BE2C (cell line): ENCODE measurements at regions not wholly inside any gene's neighbourhood (a gene's known extent, or its start where the extent isn't known, plus 50 kb on each side); places are given as distances from the start of the nearest gene placed in this dataset.
"Not testable (repeated sequence)": the region's sequence is repeated elsewhere in the genome, so short reads cannot be mapped to it uniquely, and the experiment has no call there.

Experiments used
- DNase-seq: peaks from one replicate; pipeline ENCODE4 v3.0.0-alpha.2; 2020
- H3K27me3 ChIP-seq: fragments of 250-450 bp; sonication (Bioruptor Pico); 2 replicates; pipeline ENCODE4 v1.5.1; 2020; ENCODE audit warnings: mild to moderate bottlenecking
- H3K36me3 ChIP-seq: fragments of 250-450 bp; sonication (Bioruptor Pico); 2 replicates; pipeline ENCODE4 v1.5.1; 2020; ENCODE audit warnings: mild to moderate bottlenecking
- H3K4me1 ChIP-seq: fragments of 250-450 bp; sonication (Bioruptor Pico); 2 replicates; pipeline ENCODE4 v1.5.1; 2020
- H3K4me3 ChIP-seq: 2 replicates; pipeline ENCODE4 v1.5.1; 2011; ENCODE audit warnings: low read depth, low read length
- H3K9me3 ChIP-seq: fragments of 250-450 bp; sonication (Bioruptor Pico); 2 replicates; pipeline ENCODE4 v1.5.1; 2020

DNA sequence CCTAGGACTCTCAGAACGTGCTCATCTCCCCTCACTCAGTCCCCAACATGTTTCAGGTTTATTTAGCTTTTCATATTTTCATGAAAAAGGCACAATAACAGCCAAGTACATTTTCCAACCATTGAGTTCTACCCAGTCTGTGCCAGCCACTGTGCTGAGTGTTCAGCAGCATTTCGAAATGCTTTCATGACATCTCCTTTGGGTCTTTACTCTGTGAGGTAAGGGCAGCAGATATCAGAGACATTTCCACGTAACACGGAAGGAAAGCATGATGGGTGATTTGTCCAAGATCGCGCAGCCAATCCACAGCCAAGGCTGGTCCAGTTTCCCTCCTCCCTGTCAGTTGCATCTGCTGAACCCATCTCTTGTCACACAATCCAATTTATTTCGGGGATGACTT, 192.6 kb upstream of the IRF2BP2 start:
- not testable (repeated sequence) for H3K36me3 ChIP-seq, H3K4me3 ChIP-seq, H3K4me1 ChIP-seq, H3K9me3 ChIP-seq, DNase-seq, H3K27me3 ChIP-seq

GRCh38 chr1:234801636-234802035, 191.7 kb upstream of the IRF2BP2 start:
- not testable (repeated sequence) for H3K27me3 ChIP-seq, H3K4me1 ChIP-seq, H3K9me3 ChIP-seq, DNase-seq, H3K36me3 ChIP-seq, H3K4me3 ChIP-seq

DNA sequence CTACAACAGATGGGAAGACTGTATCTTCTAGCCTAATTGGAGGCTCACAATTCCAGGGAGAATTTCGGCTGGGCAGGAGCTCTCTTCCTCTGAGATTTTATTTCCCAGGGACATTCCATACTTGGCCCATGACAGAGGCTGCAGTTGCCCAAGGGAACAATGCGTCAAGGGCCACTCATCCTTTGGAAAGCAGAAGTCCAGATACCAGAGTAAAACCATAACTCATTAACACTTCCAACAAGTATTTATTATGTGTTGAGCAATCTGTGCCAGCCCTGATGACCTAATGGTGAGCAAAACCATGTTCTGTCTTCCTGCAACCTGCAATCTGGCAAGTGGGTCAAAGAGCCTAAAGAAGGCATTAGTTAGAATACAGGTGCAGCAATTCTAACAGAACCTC, 191.2 kb upstream of the IRF2BP2 start:
- H3K4me3 ChIP-seq, DNase-seq, H3K27me3 ChIP-seq, H3K9me3 ChIP-seq, H3K4me1 ChIP-seq, H3K36me3 ChIP-seq: not testable (repeated sequence)

DNA sequence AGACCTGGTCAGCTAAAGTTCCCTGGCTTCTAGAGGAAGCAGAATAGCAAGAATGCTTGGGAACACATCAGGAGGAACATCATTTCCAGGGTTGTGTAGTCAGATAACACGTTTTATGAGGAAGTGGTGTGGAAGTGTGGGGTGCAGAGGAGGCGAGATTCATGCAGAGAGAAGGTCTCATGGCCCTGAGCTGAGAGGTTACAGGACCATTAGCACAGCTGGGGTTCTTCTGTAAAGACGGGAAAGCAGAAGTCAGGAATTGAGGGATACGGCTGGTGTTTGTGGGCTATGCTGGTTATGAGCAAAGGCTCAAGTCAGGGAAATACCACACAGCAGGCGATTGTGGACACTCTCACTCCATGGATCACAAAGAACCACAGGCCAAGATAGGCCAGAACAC, 190.6 kb upstream of the IRF2BP2 start:
- H3K36me3 ChIP-seq, H3K4me3 ChIP-seq, H3K4me1 ChIP-seq, H3K27me3 ChIP-seq, H3K9me3 ChIP-seq, DNase-seq: not testable (repeated sequence)

DNA sequence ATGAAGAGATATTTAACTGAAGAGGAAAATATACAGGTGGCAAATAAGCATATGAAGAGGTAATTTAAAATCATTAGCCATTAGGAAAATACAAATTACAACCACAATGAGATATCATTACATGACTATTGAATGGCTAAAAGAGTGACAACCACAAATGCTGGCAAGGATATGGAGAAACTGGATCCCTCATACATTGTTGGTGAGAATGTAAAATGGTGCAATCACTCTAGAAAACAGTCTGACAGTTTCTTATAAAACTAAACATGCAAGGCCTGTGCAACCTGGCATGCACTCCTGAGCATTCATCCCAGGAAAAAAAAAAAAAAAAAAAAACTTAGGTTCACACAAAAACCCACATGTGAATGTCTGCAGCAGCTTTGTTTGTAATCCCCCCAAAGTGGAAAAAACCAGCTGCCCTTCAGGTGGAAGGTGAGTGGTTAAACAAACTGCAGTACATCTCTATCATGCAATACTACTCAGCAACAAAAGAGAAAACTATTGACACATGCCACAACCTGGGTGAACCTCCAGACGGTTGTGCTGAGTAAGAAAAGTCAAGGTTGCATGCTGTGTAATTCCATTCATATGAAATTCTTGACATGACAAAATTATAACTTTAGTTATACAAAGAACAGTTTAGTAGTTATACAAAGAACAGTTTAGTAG, 189.2 kb upstream of the IRF2BP2 start:
- H3K4me1 ChIP-seq = not testable (repeated sequence)

DNA sequence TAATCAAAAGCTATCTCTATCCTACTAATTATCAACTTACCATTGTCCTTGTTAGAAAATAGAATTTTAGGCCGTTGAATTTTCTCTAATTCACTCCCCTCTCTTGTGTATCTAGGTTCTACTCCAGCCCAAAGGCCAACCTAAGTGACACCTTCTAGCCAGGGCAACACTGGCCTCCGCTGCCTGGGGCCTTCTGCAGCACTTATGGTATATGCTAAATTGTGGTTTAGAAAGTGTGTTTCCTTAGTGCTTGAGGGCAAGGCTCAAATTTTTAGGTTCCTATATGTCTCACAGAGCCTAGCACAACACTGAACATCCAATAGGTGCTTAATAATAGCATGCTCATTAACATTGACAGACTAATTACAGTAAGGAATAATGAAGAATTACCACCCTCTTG, 187.2 kb upstream of the IRF2BP2 start:
- DNase-seq, H3K9me3 ChIP-seq, H3K36me3 ChIP-seq, H3K27me3 ChIP-seq, H3K4me3 ChIP-seq, H3K4me1 ChIP-seq: not testable (repeated sequence)

More for the DNA sequence above, 189.2 kb upstream of the IRF2BP2 start:
- not testable (repeated sequence) for H3K9me3 ChIP-seq, DNase-seq, H3K27me3 ChIP-seq, H3K4me3 ChIP-seq, H3K36me3 ChIP-seq

DNA sequence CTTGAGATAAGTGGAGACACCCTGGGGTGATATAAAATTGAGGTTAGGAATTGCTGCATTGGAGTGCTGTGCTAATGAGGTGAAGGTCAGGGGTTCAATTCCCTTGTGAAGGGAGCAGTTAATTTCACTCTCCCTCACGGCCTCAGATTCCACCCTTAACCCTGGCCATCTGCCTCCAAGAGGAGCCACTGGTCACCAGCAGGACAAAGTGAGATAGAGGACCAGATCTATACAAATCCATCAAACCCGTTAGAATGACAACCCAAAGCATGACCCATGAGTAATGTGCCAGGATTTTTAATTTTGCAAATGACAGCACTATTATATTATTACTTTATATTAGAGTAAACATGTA, 186.4 kb upstream of the IRF2BP2 start:
- not testable (repeated sequence) for DNase-seq, H3K27me3 ChIP-seq, H3K4me3 ChIP-seq, H3K36me3 ChIP-seq, H3K9me3 ChIP-seq, H3K4me1 ChIP-seq

- not testable (repeated sequence) for H3K9me3 ChIP-seq, H3K4me3 ChIP-seq, H3K36me3 ChIP-seq, H3K27me3 ChIP-seq, H3K4me1 ChIP-seq, DNase-seq
Observed at GRCh38 chr1:234795711-234796437, 185.9 kb upstream of the IRF2BP2 start.

DNA sequence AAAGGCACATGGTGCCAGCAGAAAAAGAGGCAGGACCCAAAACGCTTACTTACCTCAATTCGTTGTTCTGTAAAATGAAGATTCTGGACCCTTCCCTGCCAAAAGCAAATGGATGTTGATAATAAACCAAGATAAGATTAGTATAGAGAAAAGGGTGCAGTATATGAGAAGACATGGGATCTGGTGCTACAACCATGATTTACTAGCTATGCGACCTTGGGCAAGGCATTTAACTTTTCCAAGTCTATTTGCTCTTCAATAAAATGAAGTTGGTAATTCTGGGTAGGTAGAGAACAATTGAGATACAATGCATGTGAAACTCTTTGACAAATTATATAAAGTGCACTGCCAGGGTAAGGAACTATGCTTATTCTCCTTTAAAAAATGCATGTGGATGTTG, 185.0 kb upstream of the IRF2BP2 start:
- not testable (repeated sequence) for H3K9me3 ChIP-seq, H3K4me3 ChIP-seq, H3K27me3 ChIP-seq, DNase-seq, H3K4me1 ChIP-seq, H3K36me3 ChIP-seq

GRCh38 chr1:234794452-234794851, 184.5 kb upstream of the IRF2BP2 start:
- not testable (repeated sequence) for H3K36me3 ChIP-seq, DNase-seq, H3K27me3 ChIP-seq, H3K4me3 ChIP-seq, H3K4me1 ChIP-seq, H3K9me3 ChIP-seq

GRCh38 chr1:234793924-234794323, 183.9 kb upstream of the IRF2BP2 start:
- not testable (repeated sequence) for H3K4me1 ChIP-seq, H3K9me3 ChIP-seq, DNase-seq

DNA sequence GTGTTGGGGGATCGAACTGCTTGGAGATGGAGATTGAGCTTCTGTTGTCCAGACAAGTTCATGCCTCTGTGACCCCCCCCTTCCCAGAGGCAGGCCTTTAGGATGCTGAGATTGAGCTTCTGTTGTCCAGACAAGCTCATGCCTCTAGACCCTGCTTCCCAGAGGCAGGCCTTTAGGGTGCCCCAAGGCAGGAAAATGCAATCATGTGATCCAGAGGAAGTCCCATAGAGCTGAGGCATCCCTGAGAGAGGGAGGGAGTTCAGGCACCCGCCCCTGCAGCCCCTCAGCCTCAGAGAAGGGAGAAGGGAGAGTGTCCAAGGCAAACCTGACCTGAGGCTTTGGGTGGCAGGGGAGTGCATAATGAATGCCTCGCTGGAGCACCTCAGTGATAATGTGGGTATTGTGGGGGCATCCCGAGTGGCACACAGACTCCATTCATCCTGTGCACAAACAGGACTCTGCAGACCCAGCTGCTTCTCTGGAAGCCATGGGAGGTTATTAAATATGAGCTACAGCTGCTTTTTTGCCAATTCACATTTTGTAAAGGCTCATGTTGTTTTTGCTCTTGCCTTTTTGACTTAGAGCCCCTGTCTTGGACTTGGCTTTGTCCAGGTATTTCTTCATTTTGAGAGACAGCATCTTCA, 182.4 kb upstream of the IRF2BP2 start:
- not testable (repeated sequence) for H3K9me3 ChIP-seq, H3K4me1 ChIP-seq, H3K27me3 ChIP-seq, DNase-seq, H3K36me3 ChIP-seq, H3K4me3 ChIP-seq

More at GRCh38 chr1:234793924-234794323, 183.9 kb upstream of the IRF2BP2 start:
- not testable (repeated sequence) for H3K4me3 ChIP-seq, H3K36me3 ChIP-seq, H3K27me3 ChIP-seq

DNA sequence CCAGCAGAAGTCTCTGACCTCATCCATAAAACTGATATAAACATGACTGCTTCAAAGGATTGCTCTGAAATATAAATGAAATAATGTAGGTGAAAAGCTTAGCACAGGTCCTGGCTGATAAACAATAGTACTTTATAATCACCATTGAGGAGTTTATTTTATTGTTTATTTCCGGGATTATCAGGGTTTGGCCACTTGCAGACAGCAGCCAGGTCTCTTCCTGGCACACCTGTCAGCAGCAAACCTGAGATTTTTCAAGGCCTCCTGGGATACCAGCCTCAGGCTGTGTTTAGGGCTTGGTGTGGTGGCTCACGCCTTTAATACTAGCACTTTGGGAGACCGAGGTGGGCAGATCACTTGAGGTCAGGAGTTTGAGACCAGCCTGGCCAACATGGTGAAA, 181.6 kb upstream of the IRF2BP2 start:
- not testable (repeated sequence) for H3K4me1 ChIP-seq, DNase-seq, H3K4me3 ChIP-seq, H3K36me3 ChIP-seq, H3K27me3 ChIP-seq, H3K9me3 ChIP-seq

DNA sequence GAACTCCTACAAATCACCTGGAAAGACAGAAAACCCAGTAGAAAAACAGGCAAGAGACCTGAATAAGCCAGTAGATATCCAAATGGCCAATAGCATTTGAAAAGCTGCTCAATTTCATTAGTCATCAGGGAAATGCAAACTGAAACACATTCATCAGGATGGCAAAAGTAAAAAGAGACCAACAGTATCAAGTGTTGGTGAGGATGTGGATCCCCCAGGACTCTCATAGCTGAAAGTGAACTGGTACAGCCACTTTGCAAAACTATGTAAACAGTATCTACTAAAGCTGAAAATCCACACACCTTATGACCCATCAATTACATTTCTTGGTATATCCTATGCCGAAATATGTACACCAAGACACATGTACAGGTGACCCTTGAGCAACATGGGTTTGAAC, 180.4 kb upstream of the IRF2BP2 start:
- not testable (repeated sequence) for H3K27me3 ChIP-seq, DNase-seq, H3K4me3 ChIP-seq, H3K4me1 ChIP-seq, H3K9me3 ChIP-seq, H3K36me3 ChIP-seq

GRCh38 chr1:234787011-234787584, 177.1 kb upstream of the IRF2BP2 start:
- not testable (repeated sequence) for H3K36me3 ChIP-seq, H3K9me3 ChIP-seq, H3K27me3 ChIP-seq, H3K4me3 ChIP-seq, DNase-seq, H3K4me1 ChIP-seq

DNA sequence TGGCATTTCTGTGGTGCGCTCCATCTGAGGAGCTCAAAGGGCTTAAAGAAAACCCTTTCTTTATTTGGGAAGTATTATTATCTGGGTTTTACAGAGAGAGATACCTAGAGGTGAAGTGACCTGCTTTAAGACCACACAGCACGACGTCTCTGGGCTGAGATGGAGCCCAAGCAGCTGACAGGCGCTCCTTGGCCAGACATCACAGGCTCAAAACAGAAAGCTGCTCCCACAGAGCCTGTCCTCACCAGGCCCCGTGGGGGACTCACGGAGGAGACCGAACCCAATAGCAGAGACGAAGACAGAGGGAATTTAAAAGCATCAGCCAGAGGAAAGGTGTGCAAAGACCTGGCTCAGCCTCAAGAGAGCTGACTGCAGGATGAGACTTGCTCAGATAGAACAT, 175.9 kb upstream of the IRF2BP2 start:
- not testable (repeated sequence) for DNase-seq, H3K4me3 ChIP-seq, H3K9me3 ChIP-seq, H3K4me1 ChIP-seq, H3K27me3 ChIP-seq, H3K36me3 ChIP-seq
